T-helper 2 cell (primary cell): ENCODE measurements at regions not wholly inside any gene's neighbourhood (a gene's known extent, or its start where the extent isn't known, plus 50 kb on each side); places are given as distances from the start of the nearest gene placed in this dataset.

ENCODE experiments used
- DNase-seq, 5 experiments: peaks; one replicate each; pipeline versions ENCODE4 v3.0.0 to v3.0.0-alpha.2; 2012 to 2022

DNA sequence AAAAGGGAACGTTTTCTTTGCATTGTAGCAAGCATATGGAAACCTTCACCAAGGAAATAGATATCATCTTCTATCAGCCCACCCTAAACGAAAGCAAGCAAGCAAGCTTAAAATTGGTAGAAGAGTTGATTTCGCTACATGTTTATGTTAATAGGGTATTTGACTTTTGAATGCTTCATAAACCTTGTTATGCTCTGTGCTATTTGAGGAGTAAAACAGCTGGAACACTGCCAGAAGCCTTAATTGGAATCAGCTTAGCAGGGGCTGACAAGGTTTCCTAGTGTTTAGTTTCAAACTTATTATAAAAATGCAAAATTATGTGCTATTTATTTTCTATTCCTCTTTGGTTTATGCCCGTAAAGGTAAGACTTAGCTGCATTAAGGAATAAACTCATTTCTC lies 70.6 kb upstream of the LINC00305 start:
- no peak for DNase-seq

GRCh38 chr18:64210401-64210949 lies 61.6 kb upstream of the LINC00305 start:
- DNase-seq: no peak

DNA sequence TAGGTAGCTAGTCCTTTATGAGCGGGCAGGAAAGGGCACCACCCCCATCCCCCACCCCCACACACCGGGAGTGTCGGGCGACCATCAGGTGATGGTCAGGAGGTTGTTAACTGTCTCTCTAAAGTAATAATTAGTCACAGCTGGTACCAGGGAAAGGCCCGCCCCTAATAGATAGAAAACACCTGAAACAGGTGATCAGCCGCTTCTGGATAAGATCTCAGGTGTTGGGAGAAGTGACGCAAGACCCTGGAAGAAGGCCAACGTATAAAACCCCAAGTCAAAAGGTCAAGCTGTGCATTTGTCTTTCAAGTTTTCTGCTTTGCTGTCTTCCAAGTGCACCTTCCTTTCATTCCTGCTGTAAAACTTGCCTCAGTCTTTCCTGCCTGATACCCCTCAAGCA lies 59.6 kb upstream of the LINC00305 start:
- no peak for DNase-seq

GRCh38 chr18:64207820-64208219 lies 58.9 kb upstream of the LINC00305 start:
- DNase-seq: peak in 1 of 5 experiments; percentile 17

GRCh38 chr18:64203295-64203694 lies 54.4 kb upstream of the LINC00305 start:
- DNase-seq: no peak

DNA sequence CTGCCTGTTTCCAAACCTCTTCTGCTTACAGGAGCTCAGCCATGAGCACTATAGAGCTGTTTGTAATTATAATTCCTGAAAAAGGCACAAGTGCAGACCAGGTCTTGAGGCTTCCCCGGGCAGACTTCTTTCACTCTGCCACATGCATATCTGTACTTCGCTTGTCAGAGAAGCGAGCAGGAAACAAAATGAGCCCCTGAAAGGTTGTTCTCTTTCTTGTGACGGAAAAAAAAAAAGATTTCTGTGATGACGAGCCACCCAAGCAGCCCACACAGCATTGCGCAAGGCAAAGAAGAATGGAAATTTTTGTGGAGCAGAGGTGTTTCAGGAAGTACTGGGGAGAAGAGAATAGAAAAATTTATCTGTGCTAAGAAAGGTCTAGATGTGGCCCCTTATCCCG lies 54.0 kb upstream of the LINC00305 start:
- DNase-seq: no peak

GRCh38 chr18:64202210-64202836 lies 53.4 kb upstream of the LINC00305 start:
- DNase-seq: no peak

DNA sequence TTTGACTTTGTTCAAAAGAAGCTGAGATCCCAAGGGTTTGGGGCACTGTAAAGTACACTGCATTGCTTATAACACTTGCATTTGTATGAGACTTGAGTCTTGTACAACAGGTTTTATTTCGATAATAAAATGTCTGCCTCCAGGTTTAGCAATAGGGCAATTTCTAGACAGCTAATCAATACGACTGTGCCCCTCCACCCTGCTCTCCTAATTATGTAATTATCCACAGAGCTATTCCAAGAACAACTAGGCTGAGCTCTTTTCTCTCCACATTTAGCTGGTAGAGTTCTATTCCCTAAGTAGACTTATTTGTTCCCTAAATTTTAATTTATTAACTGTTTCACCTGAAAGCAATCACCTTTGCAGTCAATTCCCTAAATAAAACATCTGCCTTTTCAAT lies 52.9 kb upstream of the LINC00305 start:
- DNase-seq: no peak

DNA sequence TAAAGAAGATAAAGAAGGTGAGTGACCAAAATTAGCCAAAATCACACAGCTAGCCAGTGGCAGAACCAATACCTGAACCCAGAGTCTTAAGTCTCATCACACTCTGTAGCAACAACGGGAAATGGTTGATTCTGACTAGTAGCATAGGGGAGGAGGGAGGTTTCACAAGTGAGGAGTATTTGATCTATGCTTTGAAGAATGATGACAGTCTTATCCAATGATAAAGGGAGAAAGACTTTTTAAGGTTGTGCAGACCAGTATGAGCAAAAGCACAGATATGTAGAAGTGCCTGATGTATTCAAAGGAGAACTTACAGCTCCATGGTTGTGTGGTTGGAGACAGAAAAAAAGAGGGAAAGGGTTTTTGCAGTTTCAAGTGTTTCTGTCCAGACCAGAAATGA lies 50.7 kb upstream of the LINC00305 start:
- DNase-seq: no peak
